ENCODE measurements at regions not wholly inside any gene's neighbourhood (a gene's known extent, or its start where the extent isn't known, plus 50 kb on each side); places are given as distances from the start of the nearest gene placed in this dataset.
"Not testable (repeated sequence)": the region's sequence is repeated elsewhere in the genome, so short reads cannot be mapped to it uniquely, and the experiment has no call there.

DNA sequence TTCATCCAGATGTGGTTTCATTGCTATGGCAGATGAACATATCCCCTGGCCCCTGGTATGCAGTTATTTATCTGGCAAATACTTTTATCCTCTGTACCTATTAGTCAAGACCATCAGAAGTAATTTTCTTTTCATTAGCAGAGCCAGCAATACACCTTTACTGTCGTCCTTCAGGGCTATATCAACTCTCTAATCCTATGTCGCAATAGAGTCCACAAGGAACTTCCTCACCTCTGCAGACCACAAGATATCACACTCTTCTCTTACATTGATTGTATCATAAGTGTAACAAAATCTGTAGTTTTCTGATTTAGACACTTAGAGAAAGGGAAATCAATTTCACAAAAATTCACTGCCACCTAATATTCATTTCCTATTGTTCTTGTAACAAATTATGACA is 252.9 kb upstream of the DCC start:
- no peak for DNase-seq

DNA sequence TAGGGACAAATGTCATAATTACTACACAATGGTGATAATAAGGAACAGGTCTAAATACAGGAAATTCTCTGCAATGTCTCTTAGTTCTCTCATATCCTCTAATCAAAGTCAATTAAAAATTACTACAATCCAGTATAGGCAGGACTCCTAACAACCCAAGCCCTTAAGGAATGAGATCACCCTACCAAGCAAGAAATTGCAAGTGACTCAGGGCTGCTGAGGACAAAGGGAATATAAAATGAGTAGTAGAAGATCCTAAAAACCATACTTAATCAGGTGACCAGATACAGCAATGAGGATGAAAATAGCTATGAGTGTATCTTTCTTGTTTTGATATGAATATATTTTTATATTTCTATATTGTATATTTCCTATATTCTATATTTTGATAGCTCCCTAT is 250.0 kb upstream of the DCC start:
- no peak for DNase-seq

DNA sequence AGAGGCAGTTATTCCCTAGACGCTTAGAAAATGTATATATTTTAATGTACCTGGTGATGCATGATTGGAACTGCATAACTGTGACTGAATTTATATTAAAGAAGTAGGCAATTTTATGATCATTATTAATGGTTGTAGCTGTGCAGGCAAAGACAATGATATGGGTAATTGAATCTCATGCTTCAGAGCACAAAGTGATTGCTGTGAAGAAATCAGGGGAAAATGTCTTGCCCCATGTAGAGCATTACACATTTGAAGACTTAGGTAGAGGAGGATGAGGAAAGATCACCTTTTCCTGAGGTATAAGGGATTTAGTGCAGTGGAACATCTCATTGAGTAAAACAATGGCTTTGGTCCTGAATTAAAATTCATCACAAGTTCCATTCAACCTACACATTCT is 246.8 kb upstream of the DCC start:
- no peak for DNase-seq

DNA sequence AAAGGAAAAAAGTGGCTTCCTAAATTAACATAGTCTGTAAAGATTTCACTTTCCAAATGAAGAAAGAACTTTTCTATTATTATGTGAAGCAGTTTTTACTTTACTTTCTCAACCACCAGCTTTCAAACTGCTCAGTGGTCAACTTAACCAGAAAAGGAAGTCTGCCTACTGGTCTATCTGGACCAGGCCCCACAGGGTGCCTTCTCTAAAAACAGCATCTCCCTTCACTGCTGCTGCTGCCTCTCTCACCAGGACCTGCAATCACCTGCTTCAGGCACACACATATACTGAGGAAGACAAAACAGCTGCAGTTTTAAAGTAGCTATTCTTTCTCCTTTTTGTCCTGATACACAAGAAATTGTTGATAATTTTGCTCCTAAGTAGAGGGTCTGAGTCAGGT is 221.3 kb upstream of the DCC start:
- DNase-seq, result no peak

DNA sequence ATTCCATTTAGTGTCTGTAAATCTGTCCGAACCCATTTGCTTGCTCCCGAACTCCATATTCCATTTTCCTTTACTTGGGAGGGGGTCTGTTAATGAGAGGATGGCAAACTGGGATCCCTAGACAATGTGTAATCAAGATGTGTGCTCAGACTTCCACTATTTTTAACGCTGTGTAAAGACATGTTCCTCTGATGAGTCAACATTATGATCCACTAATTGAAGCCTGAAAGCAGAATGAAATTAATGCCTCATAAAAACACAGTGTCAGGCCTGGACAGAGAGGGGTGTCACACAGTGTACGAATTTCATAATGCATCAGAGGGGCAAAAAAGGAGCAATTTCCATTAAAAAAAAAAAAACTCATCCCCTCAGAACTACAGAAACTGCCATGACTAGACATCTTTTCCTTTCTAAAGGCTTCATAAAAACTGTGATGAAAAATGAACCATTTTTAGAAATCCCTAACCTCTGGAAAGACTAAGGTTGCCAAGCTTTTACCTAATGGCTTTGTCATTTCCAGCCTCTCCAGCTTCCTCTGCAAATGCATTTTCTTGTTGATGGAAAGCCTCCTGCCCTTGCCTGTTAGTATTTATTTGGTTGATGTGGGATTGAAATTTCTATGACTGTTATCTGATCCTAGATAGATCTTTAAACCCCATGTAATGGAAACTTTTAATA is 209.2 kb upstream of the DCC start:
- no peak for DNase-seq

DNA sequence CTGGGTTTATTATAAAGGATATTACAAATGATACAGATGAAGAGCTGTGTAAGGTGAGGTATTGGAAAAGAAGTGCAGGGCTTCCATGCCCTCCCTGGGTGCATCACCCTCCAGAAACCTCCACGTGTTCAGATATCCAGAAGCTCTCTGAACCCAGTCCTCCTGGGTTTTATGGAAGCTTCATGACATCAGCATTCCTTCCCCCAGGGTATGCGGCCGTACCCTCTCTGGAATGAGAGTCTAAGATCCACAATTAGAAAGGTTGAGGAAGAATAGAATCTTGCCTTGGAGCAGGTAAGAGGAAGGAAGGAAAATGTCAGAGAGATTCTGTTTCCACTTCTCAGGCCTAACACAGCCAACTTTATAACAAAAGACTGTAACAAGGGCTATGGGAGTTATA is 208.2 kb upstream of the DCC start:
- no peak for DNase-seq

DNA sequence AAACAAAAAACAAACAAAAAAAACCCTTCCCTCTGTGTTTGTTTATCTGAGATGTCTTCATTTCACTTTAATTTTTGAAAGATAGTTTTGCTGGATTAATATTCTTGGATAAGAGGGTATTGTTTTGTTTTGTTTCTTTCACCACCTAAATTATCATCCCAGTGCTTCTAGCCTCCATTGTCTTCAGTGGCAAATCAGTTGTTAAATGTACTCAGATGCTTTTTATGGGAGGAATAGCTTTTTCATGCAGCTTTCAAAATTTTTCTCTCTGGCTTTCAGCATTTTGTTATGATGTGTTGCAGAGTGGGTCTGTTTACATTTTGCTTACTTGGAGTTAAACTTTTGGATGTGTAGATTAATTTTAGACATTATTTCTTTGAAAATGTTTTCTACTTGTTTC is 203.5 kb upstream of the DCC start:
- DNase-seq, result no peak

- DNase-seq, result no peak
These were observed 199.0 kb upstream of the DCC start for GRCh38 chr18:52140986-52141385.

DNA sequence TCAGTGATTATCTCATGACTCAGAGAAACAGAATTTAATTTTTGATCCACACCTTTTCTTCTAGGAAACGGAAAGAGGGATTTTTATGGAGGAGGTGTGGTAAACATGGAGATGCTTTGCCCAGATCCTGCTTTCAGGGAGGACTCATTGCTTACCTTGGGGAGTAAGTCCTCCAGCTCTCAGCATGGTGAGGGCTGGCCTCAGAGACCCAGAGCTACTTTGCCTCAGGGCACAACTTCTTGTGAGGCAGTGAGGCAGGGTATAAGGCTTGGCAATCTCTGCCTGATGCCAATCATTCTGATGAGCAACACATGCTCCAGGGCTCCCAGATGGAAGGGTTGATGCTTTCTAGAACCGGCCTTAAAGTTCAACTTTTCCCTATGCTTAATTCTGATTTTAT is 189.9 kb upstream of the DCC start:
- DNase-seq, result no peak

- no peak for DNase-seq
These were observed 188.0 kb upstream of the DCC start for GRCh38 chr18:52152036-52152435.

DNA sequence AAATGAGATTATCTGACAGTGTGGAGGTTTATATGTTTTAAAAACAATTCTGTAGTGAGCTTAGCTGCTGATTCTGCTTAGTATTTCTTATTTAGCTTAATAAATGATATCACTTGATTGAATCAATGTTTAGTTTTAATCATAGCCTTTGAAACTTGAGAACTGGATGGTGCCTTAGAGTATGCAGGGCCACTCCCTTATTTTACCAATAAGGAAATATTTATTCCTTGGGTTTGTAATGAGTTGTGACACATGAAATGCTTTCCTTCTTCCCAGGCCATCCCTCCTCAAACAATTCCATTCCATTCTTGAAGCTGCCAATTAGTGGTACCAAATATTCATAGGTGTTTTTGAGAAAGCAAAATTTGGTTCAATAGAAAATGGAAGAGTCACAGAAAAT is 183.8 kb upstream of the DCC start:
- no peak for DNase-seq

DNA sequence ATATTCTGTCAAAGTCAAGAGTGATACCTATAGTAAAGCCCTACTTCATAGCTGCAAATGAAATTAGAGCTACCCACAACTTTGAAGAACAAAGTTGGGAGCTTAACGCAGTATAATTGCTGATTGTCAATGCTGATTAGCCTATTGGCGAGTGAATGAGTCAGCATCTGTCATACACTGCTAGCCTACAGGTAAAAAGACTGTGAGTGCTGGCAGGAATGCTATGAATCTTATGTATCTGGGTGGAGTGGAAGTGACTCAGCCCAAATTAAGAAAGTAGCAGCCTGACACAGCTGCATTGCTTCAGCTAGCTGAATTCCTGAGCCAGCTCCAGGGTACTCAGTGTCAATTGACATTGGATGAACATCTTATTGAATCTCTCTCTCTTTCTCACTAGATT is 179.4 kb upstream of the DCC start:
- no peak for DNase-seq

DNA sequence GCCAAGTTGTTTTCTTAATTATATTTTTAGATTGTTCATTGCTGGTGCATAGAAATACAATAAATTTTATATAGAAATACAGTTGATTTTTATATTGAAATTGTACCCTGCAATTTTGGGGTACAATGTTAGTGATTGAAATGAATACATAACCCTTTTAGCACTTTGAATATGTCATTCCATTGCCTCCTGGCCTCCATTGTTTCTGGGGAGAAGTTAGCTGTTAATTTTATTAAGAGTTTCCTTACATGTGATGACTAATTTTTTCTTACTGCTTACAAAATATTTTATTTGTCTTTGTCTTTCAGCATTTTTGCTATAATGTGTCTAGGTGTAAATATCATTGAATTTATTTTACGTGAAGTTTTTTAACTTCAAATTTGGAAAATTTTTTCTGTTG is 176.5 kb upstream of the DCC start:
- DNase-seq, result no peak

DNA sequence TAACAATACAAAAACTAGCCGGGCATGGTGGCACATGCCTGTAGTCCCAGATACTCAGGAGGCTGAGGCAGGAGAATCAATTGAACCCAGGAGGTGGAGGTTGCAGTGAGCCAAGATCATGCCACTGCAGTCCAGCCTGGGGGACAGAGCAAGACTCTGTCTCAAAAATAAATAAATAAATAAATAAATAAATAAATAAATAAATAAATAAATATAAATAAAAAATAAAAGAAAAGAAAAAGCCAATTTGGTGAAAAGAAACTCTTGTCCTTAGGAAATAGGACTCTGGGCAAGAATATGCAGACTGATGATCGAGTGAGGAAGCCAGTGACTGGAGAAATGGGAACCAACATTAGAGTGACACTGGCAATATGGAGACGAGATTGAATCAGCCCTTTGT is 171.9 kb upstream of the DCC start:
- DNase-seq, result not testable (repeated sequence)

DNA sequence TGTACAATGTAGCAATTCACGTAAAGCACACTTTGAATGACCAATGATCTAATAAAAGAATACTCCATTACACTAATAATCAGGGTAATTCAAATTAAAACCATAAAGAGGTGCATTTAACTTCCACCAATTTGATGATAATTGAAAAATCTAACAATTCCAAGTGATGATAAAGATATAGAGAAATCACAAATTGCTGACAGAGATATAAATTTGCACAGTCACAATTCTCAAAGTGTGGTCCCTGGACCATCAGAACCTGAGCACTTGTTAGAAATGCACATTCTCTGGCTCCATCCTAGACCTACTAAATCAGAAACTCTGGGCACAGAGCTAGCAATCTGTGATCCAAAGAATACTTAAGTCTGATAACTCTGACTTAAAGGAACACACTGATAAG is 165.8 kb upstream of the DCC start:
- no peak for DNase-seq

DNA sequence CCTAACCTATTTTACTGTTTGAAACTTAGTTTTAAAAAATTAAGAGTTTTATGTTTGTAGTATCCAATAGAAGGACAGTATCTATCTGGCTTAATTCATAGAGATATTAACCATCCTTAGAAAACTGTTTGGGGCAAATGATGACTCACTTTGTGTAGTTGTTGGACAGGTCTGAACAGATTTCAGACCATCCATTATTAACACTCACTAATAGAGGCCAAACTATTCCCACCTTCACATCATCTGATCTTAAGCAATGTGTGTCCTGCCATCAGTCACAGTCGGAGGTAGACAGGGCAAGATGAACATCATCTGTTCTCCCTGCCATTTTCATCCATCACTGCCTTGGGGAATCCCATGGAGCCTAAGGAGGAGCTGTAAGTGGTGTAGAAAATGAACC is 164.6 kb upstream of the DCC start:
- DNase-seq, result no peak

DNA sequence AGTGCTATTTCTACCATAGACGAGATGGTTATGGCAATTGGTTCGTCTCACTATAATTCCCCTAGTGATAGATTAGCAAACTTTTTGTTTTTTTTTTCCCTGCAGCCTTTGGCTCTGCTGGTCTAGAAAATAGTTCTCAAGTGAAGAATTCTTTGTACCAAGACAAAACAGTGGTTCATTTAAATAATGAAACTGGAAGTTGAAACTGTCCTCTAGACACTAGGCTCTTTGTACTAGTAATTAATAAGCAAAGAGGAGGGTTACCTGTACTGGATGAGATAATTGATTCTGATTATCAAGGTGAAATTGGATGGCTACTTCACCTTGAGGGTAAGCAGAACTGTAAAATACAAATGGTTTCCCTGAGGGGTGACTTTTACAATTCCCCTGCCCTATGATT is 156.9 kb upstream of the DCC start:
- no peak for DNase-seq

- no peak for DNase-seq
These were observed 149.8 kb upstream of the DCC start for GRCh38 chr18:52190195-52190594.

DNA sequence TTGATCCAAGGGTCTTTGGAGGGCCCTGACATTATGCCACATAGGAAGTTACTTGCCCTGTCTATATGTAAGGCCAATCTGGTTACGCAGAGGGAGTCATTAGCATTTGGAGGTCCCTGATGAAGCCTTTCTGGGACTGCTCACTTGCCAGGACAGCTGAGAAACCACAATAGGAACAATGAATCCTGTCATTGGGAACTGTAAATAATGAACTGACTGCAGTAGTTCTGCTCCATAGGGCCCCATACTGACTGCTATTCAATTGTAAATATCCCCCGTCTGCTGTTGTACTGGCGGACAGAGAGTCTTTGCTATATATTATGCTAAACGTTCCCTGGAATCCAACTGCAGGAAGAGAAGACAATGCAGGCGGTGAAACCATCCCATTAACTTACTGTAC is 149.4 kb upstream of the DCC start:
- DNase-seq, result no peak

DNA sequence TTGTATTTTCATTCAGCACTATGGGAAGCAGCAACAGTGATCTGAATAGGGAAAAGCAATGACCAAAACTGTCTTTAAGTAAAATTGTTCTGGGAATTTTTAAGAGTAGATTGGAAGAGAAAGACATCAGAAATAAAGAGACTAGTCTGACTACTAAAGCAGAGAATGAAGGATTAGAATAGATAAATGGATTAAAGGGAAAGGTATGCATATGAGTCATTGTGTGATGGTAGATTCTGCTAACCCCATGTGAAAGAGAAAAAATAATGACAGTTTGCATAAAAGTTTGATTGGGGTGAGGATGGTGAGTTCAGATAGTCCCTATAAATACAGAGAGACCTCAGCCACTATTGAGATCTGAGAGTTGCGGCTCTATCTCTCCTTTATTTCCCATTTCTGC is 139.6 kb upstream of the DCC start:
- DNase-seq, result no peak

DNA sequence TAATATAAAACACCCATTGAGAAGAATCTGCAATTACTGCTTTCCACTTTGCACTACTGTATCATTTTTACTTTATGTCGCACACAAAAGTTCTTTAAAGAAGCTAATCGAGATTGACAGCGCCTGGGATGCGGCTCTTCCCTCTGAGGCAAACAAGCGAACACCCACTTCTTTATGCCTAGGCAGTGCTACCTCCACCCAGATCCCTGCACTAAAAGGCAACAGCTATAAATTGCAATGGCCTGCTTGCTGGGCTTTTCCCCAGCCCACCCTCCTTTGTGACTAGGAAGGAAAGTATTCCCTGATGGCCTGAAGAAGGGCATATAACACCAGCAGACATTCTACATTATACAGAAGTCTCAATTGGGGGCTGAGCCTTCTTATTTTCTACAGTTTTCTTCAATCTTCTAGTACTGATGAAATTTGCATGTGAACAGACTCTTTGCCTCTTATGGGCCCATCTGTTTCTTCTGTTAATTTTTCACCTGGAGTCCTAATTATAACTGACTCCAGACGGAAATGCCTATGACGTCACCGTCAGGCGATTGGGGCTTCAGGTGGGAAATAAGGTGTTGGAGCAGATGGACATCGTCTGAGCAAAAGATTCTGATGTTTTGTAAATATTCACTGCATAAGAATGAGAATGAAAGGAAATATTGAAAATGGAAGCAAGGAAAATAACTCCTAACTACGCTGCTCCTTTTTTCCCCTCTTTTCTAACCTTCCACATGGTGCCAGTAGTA is 138.9 kb upstream of the DCC start:
- DNase-seq, result no peak

- DNase-seq, result no peak
These were observed 131.4 kb upstream of the DCC start for GRCh38 chr18:52208646-52209045.

DNA sequence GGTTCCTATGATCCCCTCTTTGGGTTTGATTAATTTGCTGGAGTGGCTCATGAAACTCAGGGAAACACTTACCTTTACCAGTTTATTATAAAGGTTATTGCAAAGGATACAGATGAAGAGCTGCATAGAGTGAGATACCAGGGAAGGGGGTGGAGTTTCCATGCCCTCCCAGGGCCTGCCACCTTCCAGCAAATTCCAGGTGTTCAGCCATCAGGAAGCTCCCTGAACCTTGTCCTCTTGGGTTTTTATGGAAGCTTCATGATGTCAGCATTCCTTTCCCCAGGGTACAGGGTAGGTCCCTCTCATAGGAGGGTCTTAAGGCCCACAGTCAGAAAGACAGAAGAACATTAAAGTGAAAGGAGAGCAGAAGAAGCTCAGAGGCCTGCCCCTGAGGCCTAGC is 123.9 kb upstream of the DCC start:
- DNase-seq, result no peak

DNA sequence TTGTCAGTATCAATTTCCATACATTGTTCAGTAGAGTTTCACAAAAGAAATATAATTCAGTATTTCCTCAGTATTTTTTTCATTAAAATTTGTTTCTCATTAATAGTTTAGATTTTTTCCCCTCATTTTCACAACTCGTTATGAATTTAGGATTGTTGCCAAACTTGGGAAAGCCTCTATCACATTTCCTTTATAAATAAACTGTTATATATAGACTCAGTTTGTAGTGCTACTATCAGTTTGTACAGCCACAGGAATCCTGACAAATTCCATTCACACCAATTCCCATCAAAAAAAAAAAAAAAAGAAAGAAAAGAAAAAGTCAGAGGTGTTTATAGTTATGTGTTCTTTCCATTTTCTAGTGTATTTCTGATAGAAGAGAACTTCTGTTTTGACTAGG is 123.3 kb upstream of the DCC start:
- no peak for DNase-seq

- no peak for DNase-seq
These were observed 120.9 kb upstream of the DCC start for GRCh38 chr18:52219102-52219501.

All from NCI-H2227 treated with DMSO at 0.1 percent for 48 hours (cell line).